Neuronal stem cell (in vitro differentiated cells): ENCODE measurements at regions not wholly inside any gene's neighbourhood (a gene's known extent, or its start where the extent isn't known, plus 50 kb on each side); places are given as distances from the start of the nearest gene placed in this dataset.

Experiments used
- DNase-seq: peaks from one replicate; pipeline ENCODE4 v3.0.0-alpha.2; 2013; ENCODE audit warnings: low spot score
- H2AFZ ChIP-seq: one replicate; pipeline ENCODE4 v1.6.1; 2013; ENCODE audit warnings: mild to moderate bottlenecking, low read length, inconsistent platforms
- H2AK5ac ChIP-seq: 2 replicates; pipeline ENCODE4 v1.6.1; 2013; ENCODE audit warnings: low read depth, mild to moderate bottlenecking, inconsistent platforms, low read length, moderate library complexity, mixed read lengths
- H2BK120ac ChIP-seq: 2 replicates; pipeline ENCODE4 v1.6.1; 2013; ENCODE audit warnings: low read depth, mild to moderate bottlenecking, inconsistent platforms, low read length, moderate library complexity, mixed read lengths
- H2BK12ac ChIP-seq: one replicate; pipeline ENCODE4 v1.6.1; 2013; ENCODE audit warnings: low read length, inconsistent platforms
- H2BK15ac ChIP-seq: 2 replicates; pipeline ENCODE4 v1.6.1; 2013; ENCODE audit warnings: mild to moderate bottlenecking, low read length, inconsistent platforms, mixed read lengths
- H2BK5ac ChIP-seq: one replicate; pipeline ENCODE4 v1.6.1; 2013; ENCODE audit warnings: inconsistent platforms, mild to moderate bottlenecking, low read length, moderate library complexity
- H3K14ac ChIP-seq: one replicate; pipeline ENCODE4 v1.6.1; 2013; ENCODE audit warnings: low read length, inconsistent platforms
- H3K18ac ChIP-seq: 2 replicates; pipeline ENCODE4 v1.6.1; 2013; ENCODE audit warnings: low read length, inconsistent platforms
- H3K23ac ChIP-seq: 2 replicates; pipeline ENCODE4 v1.6.1; 2013; ENCODE audit warnings: low read depth, mild to moderate bottlenecking, mixed read lengths, low read length, inconsistent platforms; ENCODE audit not compliant: poor library complexity
- H3K27ac ChIP-seq: replicated peaks from 3 replicates; pipeline ENCODE4 v1.5.1; 2013; ENCODE audit warnings: low read length, inconsistent platforms
- H3K27me3 ChIP-seq, 3 experiments: 2 replicates each; pipeline ENCODE4 v1.6.1; 2013; ENCODE audit warnings: low read length in 3 of 3, mild to moderate bottlenecking in 2 of 3, inconsistent platforms in 1 of 3, low read depth in 1 of 3, mixed read lengths in 1 of 3, moderate library complexity in 1 of 3; ENCODE audit not compliant: control insufficient read depth in 3 of 3, insufficient read depth in 3 of 3
- H3K36me3 ChIP-seq, 2 donors: replicated peaks in 1 of 2; 2 replicates each; pipeline ENCODE4 v1.6.1; 2013; ENCODE audit warnings: low read length in 2 of 2; ENCODE audit not compliant: control insufficient read depth in 2 of 2, insufficient read depth in 2 of 2
- H3K4ac ChIP-seq: 2 replicates; pipeline ENCODE4 v1.6.1; 2013; ENCODE audit warnings: inconsistent platforms, mild to moderate bottlenecking, low read length, moderate library complexity
- H3K4me1 ChIP-seq, 2 donors: 1 replicate in 1 of 2; 2 replicates in 1 of 2; pipeline ENCODE4 v1.6.1; 2013; ENCODE audit warnings: low read length in 2 of 2, low read depth in 1 of 2; ENCODE audit not compliant: control insufficient read depth in 2 of 2, insufficient read depth in 1 of 2
- H3K4me2 ChIP-seq: one replicate; pipeline ENCODE4 v1.6.1; 2013; ENCODE audit warnings: mild to moderate bottlenecking, low read length, inconsistent platforms; ENCODE audit not compliant: insufficient read depth, poor library complexity, severe bottlenecking
- H3K4me3 ChIP-seq, 2 donors: 2 replicates each; pipeline ENCODE4 v1.5.1; 2013; ENCODE audit warnings: low read length in 2 of 2, mild to moderate bottlenecking in 2 of 2, inconsistent platforms in 1 of 2, moderate library complexity in 1 of 2
- H3K79me1 ChIP-seq: one replicate; pipeline ENCODE4 v1.6.1; 2013; ENCODE audit warnings: low read depth, mild to moderate bottlenecking, inconsistent platforms, low read length, moderate library complexity
- H3K9ac ChIP-seq: one replicate; pipeline ENCODE4 v1.6.1; 2013; ENCODE audit warnings: mild to moderate bottlenecking, low read depth, low read length, inconsistent platforms; ENCODE audit not compliant: poor library complexity
- H3K9me3 ChIP-seq, 2 donors: replicated peaks in 1 of 2; 2 replicates each; pipeline versions ENCODE3 to v1.6.1; 2013; ENCODE audit warnings: low read length in 2 of 2, mild to moderate bottlenecking in 2 of 2, inconsistent platforms in 1 of 2, low read depth in 1 of 2, mixed read lengths in 1 of 2, moderate library complexity in 1 of 2; ENCODE audit not compliant: control insufficient read depth in 2 of 2, insufficient read depth in 1 of 2
- H4K8ac ChIP-seq: one replicate; pipeline ENCODE4 v1.6.1; 2013; ENCODE audit warnings: low read depth, mild to moderate bottlenecking, inconsistent platforms, low read length, moderate library complexity
- H4K91ac ChIP-seq: one replicate; pipeline ENCODE4 v1.6.1; 2013; ENCODE audit warnings: low read length, low read depth, mild to moderate bottlenecking, inconsistent platforms; ENCODE audit not compliant: poor library complexity
- WGBS, 2 donors: extraction: QIAGEN DNeasy Blood & Tissue Kit; methylation state at CpG; one replicate each; pipeline ENCODE4 v1.1.7; 2013; ENCODE audit warnings: missing lambda C conversion rate in 2 of 2, mixed read lengths in 1 of 2; ENCODE audit not compliant: insufficient read length in 2 of 2, insufficient replicate concordance in 1 of 2; ENCODE audit errors: extremely low coverage in 2 of 2; 5-methylcytosine and 5-hydroxymethylcytosine counted together

- H3K9ac ChIP-seq, result no peak overlapping the region
- H3K4me3 ChIP-seq, result no peak overlapping the region
- no peak overlapping the region for H3K4ac ChIP-seq
- H3K27ac ChIP-seq, result no peak overlapping the region
- no peak overlapping the region for H3K23ac ChIP-seq
- no peak overlapping the region for H3K14ac ChIP-seq
- no peak overlapping the region for H3K4me2 ChIP-seq
- H2BK120ac ChIP-seq, result no peak overlapping the region
- H3K27me3 ChIP-seq, result peaks cover 0 to 7% (median 0%) of the 10 kb centered on the region in 3 experiments
- no peak overlapping the region for H2AFZ ChIP-seq
- H2BK12ac ChIP-seq, result no peak overlapping the region
- H3K18ac ChIP-seq, result no peak overlapping the region
- H4K8ac ChIP-seq, result no peak overlapping the region
- no peaks in the 10 kb centered on the region for H3K79me1 ChIP-seq
- no CpG with 5 or more reads among the region's 2 CpGs for whole genome bisulfite sequencing, 2 donors
- DNase-seq, result no peak
- no peak overlapping the region for H4K91ac ChIP-seq
- no peaks in the 10 kb centered on the region for H3K4me1 ChIP-seq
- no peaks in the 10 kb centered on the region for H3K36me3 ChIP-seq
- H2BK15ac ChIP-seq, result no peak overlapping the region
- H3K9me3 ChIP-seq, result peaks cover 0 to 2% of the 10 kb centered on the region in 2 donors
- no peak overlapping the region for H2BK5ac ChIP-seq
- no peak overlapping the region for H2AK5ac ChIP-seq
Observed at GRCh38 chr15:57859130-57859685, 152.7 kb downstream of the POLR2M start.

- Histone ChIP-seq H2BK120ac (no peak overlapping the region), H4K8ac (no peak overlapping the region), H3K79me1 (no peaks in the 10 kb centered on the region), H3K4ac (no peak overlapping the region), H3K27ac (no peak overlapping the region), H2BK12ac (no peak overlapping the region), H3K4me2 (no peak overlapping the region), H3K27me3 (peaks cover 0 to 7% (median 0%) of the 10 kb centered on the region in 3 experiments), H2AK5ac (no peak overlapping the region), H3K4me1 (no peaks in the 10 kb centered on the region), H3K18ac (no peak overlapping the region), H3K23ac (no peak overlapping the region), H3K36me3 (no peaks in the 10 kb centered on the region), H4K91ac (no peak overlapping the region), H2AFZ (no peak overlapping the region), H3K9ac (no peak overlapping the region), H3K14ac (no peak overlapping the region), H2BK5ac (no peak overlapping the region), H2BK15ac (no peak overlapping the region), H3K4me3 (no peak overlapping the region), H3K9me3 (peaks cover 0 to 2% of the 10 kb centered on the region in 2 donors)
- DNase-seq, result peak; percentile 59
- no CpG with 5 or more reads among the region's 6 CpGs for WGBS, 2 donors
Observed at GRCh38 chr15:57861034-57861638, 154.6 kb downstream of the POLR2M start.

- H3K18ac ChIP-seq, result no peak overlapping the region
- DNase-seq, result no peak
- H3K9me3 ChIP-seq, result peaks cover 0 to 2% of the 10 kb centered on the region in 2 donors
Observed at GRCh38 chr15:57861815-57862586, 155.5 kb downstream of the POLR2M start.

GRCh38 chr15:57862761-57863160, 156.2 kb downstream of the POLR2M start:
- H3K79me1 ChIP-seq, result no peaks in the 10 kb centered on the region
- H3K27ac ChIP-seq, result no peak overlapping the region
- H3K23ac ChIP-seq, result peak overlapping the region; percentile 60
- peaks cover 0 to 7% (median 0%) of the 10 kb centered on the region in 3 experiments for H3K27me3 ChIP-seq
- no peak overlapping the region for H3K9ac ChIP-seq
- H3K18ac ChIP-seq, result no peak overlapping the region
- H4K8ac ChIP-seq, result no peak overlapping the region
- no peak overlapping the region for H3K4me2 ChIP-seq
- no peaks in the 10 kb centered on the region for H3K4me1 ChIP-seq
- H2AK5ac ChIP-seq, result no peak overlapping the region
- H2BK5ac ChIP-seq, result no peak overlapping the region
- no peak overlapping the region for H4K91ac ChIP-seq
- no peak overlapping the region for H2AFZ ChIP-seq
- no peak overlapping the region for H2BK120ac ChIP-seq
- H3K14ac ChIP-seq, result no peak overlapping the region
- no peak overlapping the region for H2BK15ac ChIP-seq
- peak overlapping the region; percentile 63 for H2BK12ac ChIP-seq
- H3K9me3 ChIP-seq, result peaks cover 0 to 3% of the 10 kb centered on the region in 2 donors
- no peak overlapping the region for H3K4ac ChIP-seq
- no CpG with 5 or more reads among the region's 6 CpGs for WGBS, 2 donors
- DNase-seq, result no peak
- H3K36me3 ChIP-seq, result no peaks in the 10 kb centered on the region
- H3K4me3 ChIP-seq, result no peak overlapping the region

More at GRCh38 chr15:57861815-57862586, 155.5 kb downstream of the POLR2M start:
- Histone ChIP-seq H3K4me3 (no peak overlapping the region), H2AK5ac (no peak overlapping the region), H3K79me1 (no peaks in the 10 kb centered on the region), H3K4ac (no peak overlapping the region), H2AFZ (no peak overlapping the region), H2BK12ac (no peak overlapping the region), H3K36me3 (no peaks in the 10 kb centered on the region), H3K4me2 (no peak overlapping the region), H3K4me1 (no peaks in the 10 kb centered on the region), H2BK120ac (no peak overlapping the region), H4K91ac (no peak overlapping the region), H3K23ac (no peak overlapping the region), H3K27me3 (peaks cover 0 to 7% (median 0%) of the 10 kb centered on the region in 3 experiments), H2BK5ac (no peak overlapping the region), H3K9ac (no peak overlapping the region), H2BK15ac (no peak overlapping the region), H3K27ac (no peak overlapping the region), H3K14ac (no peak overlapping the region), H4K8ac (no peak overlapping the region)
- no CpG with 5 or more reads among the region's 6 CpGs for WGBS, 2 donors
